Thyroid gland (tissue), 4 donors: ENCODE measurements at regions not wholly inside any gene's neighbourhood (a gene's known extent, or its start where the extent isn't known, plus 50 kb on each side); places are given as distances from the start of the nearest gene placed in this dataset.

ENCODE experiments used
- POLR2A ChIP-seq, 2 donors: fragments of 450-650 bp; IDR thresholded peaks; one replicate each; pipeline ENCODE4 v1.6.1; 2017; ENCODE audit warnings: antibody characterized with exemption in 2 of 2, mild to moderate bottlenecking in 2 of 2, moderate library complexity in 1 of 2
- TF ChIP-seq, protein P1 (sequence below), 6 experiments: fragments of 200-600 bp in 3 of 6; fragments of 450-650 bp in 3 of 6; sonication (generic) in 3 of 6; IDR thresholded peaks; one replicate each; pipeline ENCODE4 v1.5.1; 2016 to 2019; ENCODE audit warnings: antibody characterized with exemption in 6 of 6, mild to moderate bottlenecking in 2 of 6, inconsistent platforms in 1 of 6, moderate library complexity in 1 of 6

DNA sequence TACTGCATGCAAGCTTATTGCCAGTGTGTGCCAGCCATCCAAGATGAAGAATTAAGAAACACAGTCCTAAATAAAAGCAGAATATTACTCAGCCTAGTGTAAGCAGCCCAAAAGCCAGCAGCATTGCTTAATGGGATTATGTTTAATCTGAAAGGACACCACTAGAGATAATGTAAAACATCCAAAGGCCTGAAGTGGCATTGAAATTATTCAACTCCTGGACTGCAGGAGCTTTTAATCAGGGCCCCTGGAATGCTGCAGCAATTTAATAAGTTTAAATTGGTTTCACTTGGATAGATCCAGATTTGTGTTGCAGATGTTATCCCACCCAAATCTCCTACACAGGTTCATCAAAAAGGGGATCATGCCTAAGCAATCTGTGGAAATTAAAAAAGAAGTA, 193.0 kb downstream of the C12orf50 start:
- TF ChIP-seq, protein P1, sequence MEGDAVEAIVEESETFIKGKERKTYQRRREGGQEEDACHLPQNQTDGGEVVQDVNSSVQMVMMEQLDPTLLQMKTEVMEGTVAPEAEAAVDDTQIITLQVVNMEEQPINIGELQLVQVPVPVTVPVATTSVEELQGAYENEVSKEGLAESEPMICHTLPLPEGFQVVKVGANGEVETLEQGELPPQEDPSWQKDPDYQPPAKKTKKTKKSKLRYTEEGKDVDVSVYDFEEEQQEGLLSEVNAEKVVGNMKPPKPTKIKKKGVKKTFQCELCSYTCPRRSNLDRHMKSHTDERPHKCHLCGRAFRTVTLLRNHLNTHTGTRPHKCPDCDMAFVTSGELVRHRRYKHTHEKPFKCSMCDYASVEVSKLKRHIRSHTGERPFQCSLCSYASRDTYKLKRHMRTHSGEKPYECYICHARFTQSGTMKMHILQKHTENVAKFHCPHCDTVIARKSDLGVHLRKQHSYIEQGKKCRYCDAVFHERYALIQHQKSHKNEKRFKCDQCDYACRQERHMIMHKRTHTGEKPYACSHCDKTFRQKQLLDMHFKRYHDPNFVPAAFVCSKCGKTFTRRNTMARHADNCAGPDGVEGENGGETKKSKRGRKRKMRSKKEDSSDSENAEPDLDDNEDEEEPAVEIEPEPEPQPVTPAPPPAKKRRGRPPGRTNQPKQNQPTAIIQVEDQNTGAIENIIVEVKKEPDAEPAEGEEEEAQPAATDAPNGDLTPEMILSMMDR (IDR thresholded peaks at IDR 0.05), result no peak
- no peak for TF ChIP-seq POLR2A (IDR thresholded peaks at IDR 0.05)
